GM23248 (cell line): ENCODE measurements at regions not wholly inside any gene's neighbourhood (a gene's known extent, or its start where the extent isn't known, plus 50 kb on each side); places are given as distances from the start of the nearest gene placed in this dataset.
"Not testable (repeated sequence)": the region's sequence is repeated elsewhere in the genome, so short reads cannot be mapped to it uniquely, and the experiment has no call there.

ENCODE experiments used
- EZH2 ChIP-seq: fragments of 200-600 bp; sonication (generic); IDR thresholded peaks from 2 replicates; pipeline ENCODE4 v1.6.1; 2018; ENCODE audit warnings: antibody characterized with exemption, mild to moderate bottlenecking; ENCODE audit not compliant: insufficient read depth, poor library complexity, severe bottlenecking
- EZH2phosphoT487 ChIP-seq: fragments of 200-600 bp; sonication (generic); IDR thresholded peaks from 2 replicates; pipeline ENCODE4 v1.6.1; 2018; ENCODE audit warnings: antibody characterized with exemption, moderate library complexity, mild to moderate bottlenecking, low read depth; ENCODE audit not compliant: insufficient read depth

DNA sequence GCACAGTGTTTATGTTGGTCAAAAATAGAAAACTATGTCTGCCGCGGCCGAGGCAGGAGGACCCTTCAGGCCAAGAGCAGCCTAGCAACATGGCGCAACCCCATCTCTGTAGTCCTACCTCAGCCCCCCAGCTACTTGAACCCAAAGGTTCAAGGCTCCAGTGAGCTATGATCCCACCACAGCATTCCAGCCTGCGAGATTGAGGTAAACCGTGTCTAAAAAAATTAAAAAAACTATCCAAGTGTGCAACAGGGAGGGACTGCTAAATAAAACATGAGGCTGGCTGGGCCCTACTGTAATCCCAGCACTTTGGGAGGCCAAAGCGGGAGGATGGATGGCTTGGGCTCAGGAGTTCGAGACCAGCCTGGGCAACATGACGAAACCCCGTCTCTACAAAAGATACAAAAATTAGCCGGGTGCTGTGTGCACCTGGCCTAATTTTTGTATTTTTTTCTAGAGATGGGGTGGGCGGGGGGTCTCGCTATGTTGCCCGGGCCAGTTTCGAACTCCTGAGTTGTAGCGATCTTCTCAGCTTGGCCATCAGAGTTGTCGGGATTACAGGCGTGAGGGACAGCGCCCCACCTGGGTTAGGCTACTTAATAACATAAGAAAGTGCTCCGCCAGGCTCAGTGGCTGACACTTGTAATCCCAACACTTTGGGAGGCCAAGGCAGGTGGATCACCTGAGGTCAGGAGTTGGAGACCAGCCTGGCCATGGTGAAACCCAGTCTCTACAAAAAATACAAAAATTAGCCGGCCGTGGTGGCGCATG is 309.4 kb downstream of the ZNF37A start:
- not testable (repeated sequence) for TF ChIP-seq EZH2, EZH2phosphoT487
